ENCODE measurements at regions not wholly inside any gene's neighbourhood (a gene's known extent, or its start where the extent isn't known, plus 50 kb on each side); places are given as distances from the start of the nearest gene placed in this dataset.
"Not testable (repeated sequence)": the region's sequence is repeated elsewhere in the genome, so short reads cannot be mapped to it uniquely, and the experiment has no call there.

DNA sequence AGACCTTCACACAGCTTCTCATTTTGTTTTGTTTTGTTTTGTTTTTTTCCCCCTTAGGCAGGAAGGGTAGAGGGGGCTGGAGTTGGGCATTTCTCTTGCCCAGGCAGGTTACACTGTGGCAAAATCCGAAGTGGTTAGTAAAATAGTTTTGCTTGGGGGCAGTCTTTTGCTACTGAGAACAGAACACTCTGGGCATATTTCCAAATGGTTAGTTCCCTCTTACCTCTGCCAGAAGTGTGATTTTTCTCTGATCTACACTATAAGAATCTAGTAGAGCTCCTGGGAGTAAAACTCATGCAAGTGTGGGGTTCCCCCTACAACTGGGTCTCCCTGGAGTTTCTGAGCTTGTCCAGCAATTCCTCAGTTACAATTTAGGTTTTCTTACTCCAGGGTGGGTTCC lies 61.7 kb downstream of the NPS start:
- DNase-seq (ENCODE audit: low read depth): no peak

- no peak for DNase-seq (ENCODE audit: low read depth)
Measured at GRCh38 chr10:127614484-127615017, 65.4 kb downstream of the NPS start.

- no peak for DNase-seq (ENCODE audit: low read depth)
Measured at GRCh38 chr10:127618797-127619196, 69.7 kb downstream of the NPS start.

- no peak for DNase-seq (ENCODE audit: low read depth)
Measured at GRCh38 chr10:127619546-127620325, 70.6 kb downstream of the NPS start.

DNA sequence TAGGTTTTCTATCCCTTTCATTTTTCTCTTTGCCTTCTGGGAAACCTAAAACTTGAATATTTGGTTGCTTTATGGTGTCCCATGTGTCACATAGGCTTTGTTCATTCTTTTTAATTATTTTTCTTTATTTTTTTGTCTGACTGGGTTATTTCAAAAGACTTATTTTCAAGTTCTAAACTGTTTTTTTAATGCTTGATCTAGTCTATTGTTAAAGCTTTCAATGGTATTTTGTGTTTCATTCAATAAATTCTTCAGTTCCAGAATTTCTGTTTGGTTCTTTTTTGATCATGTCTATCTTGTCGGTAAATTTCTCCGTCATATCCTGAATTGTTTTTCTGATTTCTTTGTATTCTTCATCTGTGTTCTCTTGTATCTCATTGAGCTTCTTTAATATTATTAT lies 86.8 kb downstream of the NPS start:
- no peak for DNase-seq (ENCODE audit: low read depth)

DNA sequence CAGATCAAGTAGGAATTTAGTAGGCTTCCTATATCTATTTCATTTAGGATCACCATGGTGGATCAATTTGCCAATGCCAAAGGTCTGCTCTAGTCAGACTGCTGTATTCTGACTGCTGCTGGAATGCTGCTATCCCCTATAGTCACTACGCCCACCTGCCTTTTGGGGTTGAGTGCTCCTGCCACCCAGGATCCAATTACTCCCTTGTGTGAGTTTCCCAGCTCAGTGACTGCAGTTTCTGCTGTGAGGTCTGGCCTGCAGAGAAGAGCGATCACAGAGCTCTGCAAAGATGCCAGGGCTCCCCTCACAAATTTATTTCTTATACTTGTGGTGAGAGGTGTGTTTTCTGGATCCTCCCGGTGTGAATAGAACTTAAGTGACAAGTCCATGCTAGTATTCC lies 88.1 kb upstream of the FOXI2 start:
- DNase-seq (ENCODE audit: low read depth): no peak

- peak; percentile 16 for DNase-seq (ENCODE audit: low read depth)
Measured at GRCh38 chr10:127649642-127650041, 87.3 kb upstream of the FOXI2 start.

DNA sequence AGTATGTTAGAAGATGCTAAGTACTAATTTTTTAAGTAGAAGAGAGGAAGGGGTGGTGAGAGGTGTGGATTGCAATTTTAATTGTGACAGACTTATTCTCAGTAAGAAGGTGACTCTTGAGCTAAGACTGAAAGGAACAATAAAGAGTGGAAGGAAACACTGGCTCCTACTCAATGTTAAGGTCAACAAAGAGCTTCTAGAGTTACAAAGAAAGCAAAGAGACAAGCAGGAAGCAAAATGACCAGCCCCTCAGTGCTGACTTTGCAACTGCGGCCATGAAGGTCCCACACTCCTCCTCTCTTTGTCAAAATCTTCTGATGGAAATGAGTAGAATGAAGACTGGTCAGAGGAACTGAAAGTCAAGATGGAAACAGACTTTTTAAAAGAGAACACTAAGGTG lies 79.9 kb upstream of the FOXI2 start:
- DNase-seq (ENCODE audit: low read depth): no peak

DNA sequence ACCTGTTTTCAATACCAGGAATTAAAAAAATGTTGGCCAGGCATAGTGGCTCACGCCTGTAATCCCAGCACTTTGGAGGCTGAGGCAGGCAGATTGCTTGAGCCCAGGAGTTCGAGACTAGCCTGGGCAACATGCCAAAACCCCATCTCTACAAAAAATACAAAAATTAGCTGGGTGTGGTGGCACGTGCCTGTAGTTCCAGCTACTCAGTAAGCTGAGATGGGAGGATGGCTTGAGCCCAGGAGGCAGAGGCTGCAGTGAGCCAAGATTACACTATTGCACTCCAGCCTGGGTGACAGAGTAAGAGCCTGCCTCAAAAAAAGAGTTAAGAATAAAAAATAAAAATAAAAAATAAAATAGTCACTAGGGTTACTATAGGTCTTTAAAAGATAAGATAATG lies 60.6 kb upstream of the FOXI2 start:
- not testable (repeated sequence) for DNase-seq (ENCODE audit: low read depth)

GRCh38 chr10:127678091-127678490 lies 58.9 kb upstream of the FOXI2 start:
- DNase-seq (ENCODE audit: low read depth): peak; percentile 5

DNA sequence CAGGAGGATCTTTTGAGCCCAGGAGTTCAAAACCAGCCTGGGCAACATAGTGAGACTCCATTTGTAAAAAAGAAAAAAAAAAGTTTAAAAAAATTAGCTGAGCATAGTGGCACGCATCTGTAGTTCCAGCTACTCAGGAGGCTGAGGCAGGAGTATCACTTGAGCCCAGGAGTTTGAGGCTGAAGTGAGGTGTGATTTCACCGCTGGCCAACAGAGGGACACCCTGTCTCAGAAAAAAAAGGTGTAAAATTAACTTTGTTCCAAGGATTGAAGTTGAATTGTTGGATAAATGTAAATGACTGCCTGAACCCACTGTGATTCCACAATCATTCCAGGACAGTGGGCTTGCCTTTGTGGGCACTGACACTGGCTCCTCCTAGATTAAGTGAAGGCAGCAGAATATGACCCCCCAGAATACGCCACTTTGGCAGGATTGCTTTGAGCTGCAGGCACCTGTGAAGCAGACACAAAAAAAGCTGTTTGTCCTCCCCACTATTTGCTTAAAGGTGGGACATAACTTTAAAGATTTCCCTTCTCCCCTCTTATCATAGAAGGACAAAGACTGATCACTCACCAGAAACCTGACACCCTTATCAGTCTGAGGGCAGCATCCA lies 57.2 kb upstream of the FOXI2 start:
- DNase-seq (ENCODE audit: low read depth): no peak

Measured in RPMI7951 (cell line).